VCaP (cell line): ENCODE measurements at regions not wholly inside any gene's neighbourhood (a gene's known extent, or its start where the extent isn't known, plus 50 kb on each side); places are given as distances from the start of the nearest gene placed in this dataset.

Source experiments
- H3K27ac ChIP-seq: fragments of 450-650 bp; 2 replicates; pipeline ENCODE4 v1.5.1; 2017
- TF ChIP-seq, protein P1 (sequence below): fragments of 450-650 bp; conservative IDR thresholded peaks from 2 replicates; pipeline ENCODE4 v1.5.1; 2017; ENCODE audit warnings: mild to moderate bottlenecking, moderate library complexity

GRCh38 chr9:25377039-25377438 is 301.2 kb downstream of the TUSC1 start:
- H3K27ac ChIP-seq, result no peak overlapping the region

GRCh38 chr9:25374281-25374680 is 304.0 kb downstream of the TUSC1 start:
- TF ChIP-seq, protein P1, sequence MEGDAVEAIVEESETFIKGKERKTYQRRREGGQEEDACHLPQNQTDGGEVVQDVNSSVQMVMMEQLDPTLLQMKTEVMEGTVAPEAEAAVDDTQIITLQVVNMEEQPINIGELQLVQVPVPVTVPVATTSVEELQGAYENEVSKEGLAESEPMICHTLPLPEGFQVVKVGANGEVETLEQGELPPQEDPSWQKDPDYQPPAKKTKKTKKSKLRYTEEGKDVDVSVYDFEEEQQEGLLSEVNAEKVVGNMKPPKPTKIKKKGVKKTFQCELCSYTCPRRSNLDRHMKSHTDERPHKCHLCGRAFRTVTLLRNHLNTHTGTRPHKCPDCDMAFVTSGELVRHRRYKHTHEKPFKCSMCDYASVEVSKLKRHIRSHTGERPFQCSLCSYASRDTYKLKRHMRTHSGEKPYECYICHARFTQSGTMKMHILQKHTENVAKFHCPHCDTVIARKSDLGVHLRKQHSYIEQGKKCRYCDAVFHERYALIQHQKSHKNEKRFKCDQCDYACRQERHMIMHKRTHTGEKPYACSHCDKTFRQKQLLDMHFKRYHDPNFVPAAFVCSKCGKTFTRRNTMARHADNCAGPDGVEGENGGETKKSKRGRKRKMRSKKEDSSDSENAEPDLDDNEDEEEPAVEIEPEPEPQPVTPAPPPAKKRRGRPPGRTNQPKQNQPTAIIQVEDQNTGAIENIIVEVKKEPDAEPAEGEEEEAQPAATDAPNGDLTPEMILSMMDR, result no peak
- no peak overlapping the region for H3K27ac ChIP-seq

More at GRCh38 chr9:25377039-25377438, 301.2 kb downstream of the TUSC1 start:
- TF ChIP-seq, protein P1, result no peak

DNA sequence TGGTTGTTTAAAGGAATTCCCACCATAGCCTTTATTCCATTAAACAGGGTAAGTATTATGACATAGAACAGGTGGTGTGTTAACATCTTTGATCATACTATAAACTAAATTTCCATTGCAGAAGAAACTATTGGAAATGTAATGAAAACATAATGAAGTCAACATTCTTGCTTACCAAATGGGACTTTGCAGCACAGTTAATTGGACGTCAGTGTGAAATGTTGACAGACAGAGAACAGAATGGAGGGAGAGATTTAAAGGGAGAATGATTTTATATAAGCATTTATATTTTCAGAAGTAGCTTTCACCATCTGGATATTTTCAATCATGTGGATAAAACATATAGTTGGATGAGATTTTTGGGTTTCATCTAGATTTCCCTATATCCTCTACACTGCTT is 311.3 kb downstream of the TUSC1 start:
- no peak overlapping the region for H3K27ac ChIP-seq
- TF ChIP-seq, protein P1, result no peak

DNA sequence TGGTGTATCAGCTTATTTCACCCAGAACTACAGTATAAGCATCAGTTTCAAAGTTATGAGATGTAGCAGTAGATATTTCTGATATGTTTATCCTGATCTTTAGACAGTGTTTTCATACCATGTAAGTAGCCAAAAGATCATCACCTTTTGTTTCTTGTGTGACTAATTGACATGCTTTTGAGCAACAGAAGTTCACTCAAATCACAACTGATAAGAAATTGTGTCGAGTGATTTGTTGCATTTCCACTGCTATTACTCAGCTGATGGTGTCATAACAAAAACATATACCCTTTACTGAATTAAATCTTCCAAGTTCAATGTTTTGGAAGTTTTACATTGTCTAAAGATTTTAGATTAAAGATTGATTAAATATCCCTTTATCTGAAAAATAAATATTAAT is 324.5 kb downstream of the TUSC1 start:
- TF ChIP-seq, protein P1, result no peak
- H3K27ac ChIP-seq, result no peak overlapping the region

- H3K27ac ChIP-seq, result no peak overlapping the region
- TF ChIP-seq, protein P1, result peak; percentile 61
Measured at GRCh38 chr9:25350011-25350410, 328.2 kb downstream of the TUSC1 start.

GRCh38 chr9:25322142-25322541 is 356.1 kb downstream of the TUSC1 start:
- peak overlapping the region; percentile 33 for H3K27ac ChIP-seq
- TF ChIP-seq, protein P1, result peak; percentile 62

DNA sequence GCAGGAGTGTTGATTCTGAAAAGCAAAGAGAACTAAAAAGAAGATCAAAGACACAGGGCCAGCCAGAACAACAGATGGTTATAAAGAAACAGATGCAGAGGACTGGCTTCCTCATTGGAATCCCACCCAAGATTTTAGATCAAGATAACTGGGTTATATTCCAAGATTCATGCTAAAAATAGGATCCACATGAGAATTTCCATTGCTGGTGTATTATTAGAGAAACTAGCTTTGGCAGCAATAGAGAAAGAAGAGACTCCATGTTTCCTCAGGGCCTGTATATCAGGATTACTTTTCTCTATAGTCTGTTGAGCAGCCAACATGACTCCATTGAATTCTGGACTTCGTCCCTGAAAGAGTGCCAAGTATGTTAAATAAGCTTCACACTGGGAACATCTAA is 367.3 kb downstream of the TUSC1 start:
- H3K27ac ChIP-seq, result no peak overlapping the region
- TF ChIP-seq, protein P1, result no peak
